ENCODE measurements at regions not wholly inside any gene's neighbourhood (a gene's known extent, or its start where the extent isn't known, plus 50 kb on each side); places are given as distances from the start of the nearest gene placed in this dataset.

- DNase-seq (ENCODE audit: low read depth): no peak
Observed at GRCh38 chr17:33352526-33352925, 59.4 kb upstream of the ASIC2 start.

GRCh38 chr17:33356266-33356665, 63.2 kb upstream of the ASIC2 start:
- no peak for DNase-seq (ENCODE audit: low read depth)

- DNase-seq (ENCODE audit: low read depth): no peak
Observed at GRCh38 chr17:33363475-33363874, 70.4 kb upstream of the ASIC2 start.

DNA sequence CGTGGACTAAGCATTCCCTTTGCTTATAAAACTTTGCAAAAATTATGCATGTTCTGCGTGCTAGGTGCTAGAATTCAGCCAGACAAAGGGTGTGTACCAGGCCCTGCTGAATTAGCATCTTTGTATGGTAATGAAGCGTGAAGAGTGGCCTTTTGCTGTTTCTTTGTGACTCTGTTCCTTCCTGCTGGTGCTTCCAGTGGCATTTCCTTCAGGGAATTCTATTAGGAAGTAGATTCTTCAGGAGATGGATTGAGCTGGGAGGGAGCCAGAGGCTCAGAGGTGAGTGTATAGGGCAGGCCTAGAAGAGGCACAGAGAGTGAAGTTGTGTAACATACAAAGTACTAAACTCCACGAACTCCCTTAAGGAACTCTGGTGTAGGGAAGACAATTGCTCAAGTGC, 73.9 kb upstream of the ASIC2 start:
- no peak for DNase-seq (ENCODE audit: low read depth)

- no peak for DNase-seq (ENCODE audit: low read depth)
Observed at GRCh38 chr17:33369149-33369548, 76.1 kb upstream of the ASIC2 start.

GRCh38 chr17:33369876-33370275, 76.8 kb upstream of the ASIC2 start:
- DNase-seq (ENCODE audit: low read depth): no peak

GRCh38 chr17:33370401-33370800, 77.3 kb upstream of the ASIC2 start:
- no peak for DNase-seq (ENCODE audit: low read depth)

DNA sequence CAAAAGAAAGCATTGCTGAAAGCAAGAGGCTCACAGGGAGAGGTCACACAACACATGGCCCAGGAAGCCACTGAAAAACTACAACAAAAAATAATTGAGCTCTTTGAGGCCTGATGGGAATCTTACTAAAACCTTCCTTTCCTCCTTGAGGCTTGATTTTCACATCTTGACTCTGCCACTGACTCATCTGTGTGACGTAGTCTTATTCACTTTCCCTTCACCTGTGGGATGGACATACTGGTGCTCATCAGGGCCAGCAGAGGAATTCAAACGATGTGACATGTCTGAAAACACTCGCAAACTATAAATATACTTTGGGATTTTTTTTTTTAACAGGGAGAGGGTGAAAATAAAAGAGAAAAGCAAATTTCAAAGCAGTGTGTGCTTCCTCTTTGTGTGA, 78.3 kb upstream of the ASIC2 start:
- no peak for DNase-seq (ENCODE audit: low read depth)

GRCh38 chr17:33373273-33373672, 80.2 kb upstream of the ASIC2 start:
- no peak for DNase-seq (ENCODE audit: low read depth)

DNA sequence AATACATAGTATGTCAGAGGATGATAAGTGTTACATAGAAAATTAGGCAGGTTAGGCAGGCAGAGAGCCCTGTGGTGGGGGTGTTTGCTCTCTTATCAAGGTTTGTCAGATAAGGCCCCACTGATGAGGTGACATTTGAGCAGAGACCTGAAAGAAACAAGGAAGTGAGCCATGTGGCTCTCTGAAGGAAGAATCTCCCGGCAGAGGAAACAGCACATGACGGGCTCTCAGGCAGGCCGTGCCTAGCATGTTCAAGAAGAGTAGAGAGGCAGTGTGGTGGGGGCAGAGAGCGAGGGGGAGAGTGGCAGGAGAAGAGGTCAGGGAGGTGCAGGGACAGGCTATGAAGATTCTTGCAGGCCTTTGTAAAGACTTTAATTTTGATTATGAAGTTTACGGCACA, 82.0 kb upstream of the ASIC2 start:
- DNase-seq (ENCODE audit: low read depth): no peak

DNA sequence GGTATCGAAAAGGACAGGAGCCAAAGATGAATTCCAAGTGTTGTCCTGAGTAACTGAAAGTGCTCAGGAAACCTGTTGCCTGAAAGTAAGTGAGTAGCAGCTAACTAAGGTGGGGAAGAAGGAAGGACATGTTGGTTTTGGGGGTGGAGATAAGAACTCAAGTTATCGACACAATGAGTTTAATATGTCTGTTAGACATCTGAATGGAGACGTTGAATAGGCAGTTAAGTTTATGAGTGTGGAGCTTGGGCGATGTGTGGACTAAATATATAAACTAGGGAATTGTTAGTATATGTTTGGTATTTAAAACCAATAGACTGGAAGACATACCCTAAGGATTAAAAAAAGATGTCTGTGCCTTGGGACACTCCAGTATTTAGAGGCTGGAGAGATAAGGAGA, 82.7 kb upstream of the ASIC2 start:
- DNase-seq (ENCODE audit: low read depth): no peak

DNA sequence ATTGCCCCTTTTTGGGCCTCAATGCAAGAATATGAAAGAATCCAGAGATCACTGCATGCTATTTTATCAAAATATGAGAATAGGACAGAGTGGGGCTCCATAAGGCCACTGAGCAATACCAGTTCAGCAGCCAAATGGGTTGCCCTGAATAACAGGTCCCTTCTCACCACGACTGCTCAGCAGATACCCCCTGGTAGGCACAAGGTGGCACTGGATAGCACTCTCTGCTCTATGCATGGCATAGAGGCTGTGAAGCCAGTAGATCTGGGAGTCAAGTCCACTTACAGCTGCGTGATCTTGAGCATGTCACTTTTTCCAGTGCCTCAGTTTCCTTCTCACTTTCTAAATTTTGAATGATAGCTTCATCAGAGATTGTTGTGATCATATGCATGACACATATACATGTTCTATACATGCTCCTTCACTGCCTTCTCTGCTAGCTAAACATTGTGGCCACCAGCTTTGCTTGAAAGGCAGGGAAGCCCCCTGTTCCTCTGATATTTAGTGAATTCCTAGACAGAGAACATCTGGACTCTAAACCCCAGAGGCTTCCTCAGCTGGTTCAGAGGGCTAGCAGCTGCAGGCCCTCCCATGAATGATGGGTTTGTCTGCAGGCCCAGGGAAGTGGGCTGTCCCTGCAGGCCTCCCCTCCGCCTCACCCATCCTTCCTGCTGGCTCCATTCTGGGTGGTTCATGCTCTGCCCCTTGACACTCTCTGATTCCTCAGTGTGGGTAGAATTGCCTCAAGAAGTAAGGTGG, 84.9 kb upstream of the ASIC2 start:
- DNase-seq (ENCODE audit: low read depth): no peak

- DNase-seq (ENCODE audit: low read depth): peak; percentile 2
Observed at GRCh38 chr17:33381201-33381600, 88.1 kb upstream of the ASIC2 start.

- no peak for DNase-seq (ENCODE audit: low read depth)
Observed at GRCh38 chr17:33383488-33384023, 90.5 kb upstream of the ASIC2 start.

DNA sequence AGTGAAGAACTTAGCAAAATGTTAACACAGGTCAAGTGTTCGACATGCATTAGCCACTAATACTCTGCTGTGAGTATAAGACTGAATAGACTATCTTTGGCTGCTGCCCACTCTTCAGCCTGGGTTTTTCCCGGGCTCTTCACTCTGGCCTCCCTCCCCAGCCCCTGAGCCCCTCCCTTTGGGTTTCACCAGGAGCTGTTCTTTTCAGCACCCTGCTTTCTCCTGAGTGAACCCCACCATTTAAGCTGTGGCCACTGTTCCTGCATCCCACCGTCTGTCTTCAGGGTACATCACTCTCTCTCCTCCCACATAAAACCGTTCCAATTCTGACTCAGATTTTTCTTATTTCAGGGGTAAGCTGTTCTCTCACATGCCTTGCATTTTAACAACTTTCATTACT, 92.0 kb upstream of the ASIC2 start:
- DNase-seq (ENCODE audit: low read depth): no peak

DNA sequence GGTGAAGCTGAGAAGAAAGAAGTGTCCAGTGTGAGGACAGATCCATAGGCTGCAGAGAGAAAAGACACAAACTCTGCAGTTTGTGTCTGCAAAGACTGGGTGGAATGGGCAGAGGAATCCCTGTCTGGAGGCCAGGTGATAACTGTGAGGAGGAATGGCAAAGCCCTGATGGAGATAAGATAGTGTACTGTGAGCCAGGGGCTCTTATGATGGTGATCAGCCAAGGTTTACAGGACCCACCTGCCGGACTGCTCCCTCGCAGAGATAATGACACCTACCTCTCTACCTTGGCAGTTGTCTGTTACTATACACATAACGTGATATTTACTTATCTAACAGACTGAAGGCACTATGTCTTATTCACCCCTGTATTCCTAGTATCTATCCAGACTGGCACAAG, 92.6 kb upstream of the ASIC2 start:
- no peak for DNase-seq (ENCODE audit: low read depth)

DNA sequence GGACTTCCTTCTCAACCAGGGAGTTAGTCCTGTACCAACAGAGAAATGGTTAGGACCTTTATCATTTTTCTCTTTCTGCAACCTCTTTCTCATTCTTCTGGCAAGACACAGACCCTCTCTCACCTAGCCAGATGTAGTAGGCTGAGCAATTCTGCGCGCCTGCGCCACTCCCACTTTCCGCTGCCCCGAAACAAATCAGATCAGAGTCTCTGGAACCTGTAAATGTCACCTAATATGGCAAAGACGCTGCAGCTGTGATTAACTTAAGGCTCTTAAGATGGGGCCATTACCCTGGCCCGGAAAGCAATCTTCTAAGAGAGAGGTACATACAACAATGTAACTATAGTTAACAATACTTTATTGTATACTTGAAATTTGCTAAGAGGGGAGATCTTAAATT, 94.3 kb upstream of the ASIC2 start:
- no peak for DNase-seq (ENCODE audit: low read depth)

- peak; percentile 73 for DNase-seq (ENCODE audit: low read depth)
Observed at GRCh38 chr17:33389504-33390135, 96.5 kb upstream of the ASIC2 start.

DNA sequence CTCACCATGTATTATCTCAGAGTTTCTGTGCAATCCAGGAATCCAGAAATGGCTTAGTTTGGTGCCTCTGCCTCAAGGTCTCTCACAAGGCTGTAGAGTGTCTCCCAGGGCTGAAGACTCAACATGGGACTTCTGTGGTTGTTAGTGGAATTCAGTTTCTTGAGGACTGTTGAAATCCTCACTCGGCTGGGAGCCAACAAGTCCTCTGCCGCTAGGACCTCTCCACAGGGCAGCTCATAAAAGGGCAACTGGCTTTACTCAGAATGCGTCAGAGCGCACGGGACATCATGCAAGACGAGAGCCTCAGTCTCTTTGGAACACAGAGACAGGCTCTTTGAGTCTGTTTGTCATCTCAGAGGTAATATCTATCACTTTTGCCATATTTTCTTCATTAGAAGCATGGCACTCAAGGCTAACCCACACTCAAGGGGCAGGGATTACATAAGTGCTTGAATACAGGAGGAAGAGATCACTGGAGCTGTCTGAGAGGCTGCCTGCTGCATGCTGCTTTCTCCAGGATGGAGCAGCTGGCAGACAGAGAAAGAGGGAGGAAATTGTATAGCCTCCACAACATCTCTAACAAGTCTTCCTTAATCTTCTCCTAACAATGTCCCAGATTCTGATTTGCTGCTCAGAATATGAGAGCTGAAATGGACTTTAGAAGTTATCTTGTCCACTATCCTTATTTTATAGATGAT, 97.5 kb upstream of the ASIC2 start:
- peak; percentile 86 for DNase-seq (ENCODE audit: low read depth)

DNA sequence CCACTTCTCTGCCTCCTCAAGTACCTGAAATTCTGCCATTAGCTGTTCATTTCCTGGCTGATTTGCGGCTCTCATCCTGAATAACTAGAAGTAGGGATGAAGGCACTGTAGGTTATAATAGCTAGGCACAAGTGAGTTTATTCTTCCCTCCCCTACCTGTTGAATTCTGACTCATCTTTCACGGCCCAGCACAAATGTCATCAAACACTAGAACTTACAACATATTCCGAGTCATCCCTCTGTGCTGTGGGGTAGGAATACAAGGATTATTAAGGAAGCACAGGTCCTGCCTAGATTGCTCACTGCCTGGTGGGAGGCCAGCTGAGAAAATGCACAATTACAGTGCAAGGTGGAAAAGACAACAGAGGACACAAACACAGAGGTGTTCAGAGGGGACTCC, 103.7 kb upstream of the ASIC2 start:
- DNase-seq (ENCODE audit: low read depth): no peak

- DNase-seq (ENCODE audit: low read depth): no peak
Observed at GRCh38 chr17:33398386-33398785, 105.3 kb upstream of the ASIC2 start.

- DNase-seq (ENCODE audit: low read depth): no peak
Observed at GRCh38 chr17:33401249-33401648, 108.2 kb upstream of the ASIC2 start.

DNA sequence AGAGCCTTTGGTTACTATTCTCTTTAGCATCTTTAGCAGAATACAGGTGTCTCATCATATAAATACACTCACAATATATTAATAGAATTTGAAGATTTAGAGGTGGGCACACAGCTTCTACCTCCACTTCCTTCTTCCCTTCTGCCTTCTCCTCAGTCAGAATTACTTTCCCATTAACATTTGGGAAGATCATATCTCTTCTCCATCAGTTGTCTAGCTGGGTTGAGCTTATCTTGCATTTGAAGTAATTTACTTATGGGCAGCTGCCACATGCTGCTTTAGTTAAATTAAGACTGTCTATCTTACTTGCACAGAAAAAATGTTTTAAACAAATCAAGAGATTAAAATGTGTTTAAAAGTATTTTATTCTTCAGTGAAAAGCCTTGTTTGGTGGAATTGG, 110.1 kb upstream of the ASIC2 start:
- DNase-seq (ENCODE audit: low read depth): no peak
